KMS-11 (cell line): ENCODE measurements at regions not wholly inside any gene's neighbourhood (a gene's known extent, or its start where the extent isn't known, plus 50 kb on each side); places are given as distances from the start of the nearest gene placed in this dataset.

Source experiments
- H2AFZ ChIP-seq: fragments of 200-600 bp; sonication (generic); 2 replicates; pipeline ENCODE4 v1.6.1; 2016; ENCODE audit warnings: antibody characterized with exemption, mixed run types, low read depth
- H3K27ac ChIP-seq: fragments of 200-600 bp; sonication (generic); 2 replicates; pipeline ENCODE4 v1.6.1; 2016; ENCODE audit warnings: mild to moderate bottlenecking, mixed run types
- H3K27me3 ChIP-seq: fragments of 200-600 bp; sonication (generic); 2 replicates; pipeline ENCODE4 v1.6.1; 2017; ENCODE audit warnings: mild to moderate bottlenecking, low read depth, mixed run types, moderate library complexity; ENCODE audit not compliant: insufficient read depth
- H3K36me3 ChIP-seq: fragments of 200-600 bp; sonication (generic); 2 replicates; pipeline ENCODE4 v1.6.1; 2017; ENCODE audit warnings: mild to moderate bottlenecking, mixed run types; ENCODE audit not compliant: insufficient read depth
- H3K4me1 ChIP-seq: fragments of 200-600 bp; sonication (generic); 2 replicates; pipeline ENCODE4 v1.6.1; 2016; ENCODE audit warnings: mild to moderate bottlenecking, low read depth, mixed run types; ENCODE audit not compliant: poor library complexity, severe bottlenecking
- H3K4me2 ChIP-seq: fragments of 200-600 bp; sonication (generic); 2 replicates; pipeline ENCODE4 v1.7.0; 2016; ENCODE audit warnings: mild to moderate bottlenecking, mixed run types
- H3K4me3 ChIP-seq: fragments of 200-600 bp; sonication (generic); IDR thresholded peaks from 2 replicates; pipeline ENCODE4 v1.6.1; 2017; ENCODE audit warnings: low read depth, low read length, mixed read lengths; ENCODE audit not compliant: insufficient read depth
- H3K79me2 ChIP-seq: fragments of 200-600 bp; sonication (generic); 2 replicates; pipeline ENCODE4 v1.6.1; 2016; ENCODE audit warnings: low read depth, mixed run types; ENCODE audit not compliant: insufficient read depth
- H3K9ac ChIP-seq: fragments of 200-600 bp; sonication (generic); 2 replicates; pipeline ENCODE4 v1.6.1; 2016; ENCODE audit warnings: mild to moderate bottlenecking, mixed run types
- H4K20me1 ChIP-seq: fragments of 200-600 bp; sonication (generic); 2 replicates; pipeline ENCODE4 v1.6.1; 2016; ENCODE audit warnings: mild to moderate bottlenecking, mixed run types; ENCODE audit not compliant: insufficient read depth
- CTCF ChIP-seq: fragments of 200-600 bp; sonication (generic); conservative IDR thresholded peaks from 2 replicates; pipeline ENCODE4 v1.6.1; 2017; ENCODE audit warnings: low read depth, mild to moderate bottlenecking, antibody characterized with exemption, low read length, moderate library complexity, mixed read lengths

- Histone ChIP-seq H3K4me3 (no peak overlapping the region), H3K36me3 (no peaks in the 10 kb centered on the region), H3K9ac (no peak overlapping the region), H3K4me1 (peaks cover 4% of the 10 kb centered on the region), H4K20me1 (no peaks in the 10 kb centered on the region), H3K4me2 (no peak overlapping the region), H3K27ac (no peak overlapping the region), H3K79me2 (no peaks in the 10 kb centered on the region), H3K27me3 (no peaks in the 10 kb centered on the region), H2AFZ (no peak overlapping the region)
- no peak for TF ChIP-seq CTCF
Observed at GRCh38 chr9:90086101-90086511, 481.3 kb downstream of the GADD45G start.

- H3K27me3 ChIP-seq: no peaks in the 10 kb centered on the region
- H3K79me2 ChIP-seq: no peaks in the 10 kb centered on the region
- no peaks in the 10 kb centered on the region for H3K36me3 ChIP-seq
- H3K4me3 ChIP-seq: no peak overlapping the region
- no peak overlapping the region for H3K9ac ChIP-seq
- TF ChIP-seq CTCF: no peak
- peaks cover 14% of the 10 kb centered on the region for H3K4me1 ChIP-seq
- no peak overlapping the region for H2AFZ ChIP-seq
- H3K4me2 ChIP-seq: no peak overlapping the region
- no peaks in the 10 kb centered on the region for H4K20me1 ChIP-seq
- H3K27ac ChIP-seq: no peak overlapping the region
Observed at GRCh38 chr9:90088434-90088833, 483.6 kb downstream of the GADD45G start.

DNA sequence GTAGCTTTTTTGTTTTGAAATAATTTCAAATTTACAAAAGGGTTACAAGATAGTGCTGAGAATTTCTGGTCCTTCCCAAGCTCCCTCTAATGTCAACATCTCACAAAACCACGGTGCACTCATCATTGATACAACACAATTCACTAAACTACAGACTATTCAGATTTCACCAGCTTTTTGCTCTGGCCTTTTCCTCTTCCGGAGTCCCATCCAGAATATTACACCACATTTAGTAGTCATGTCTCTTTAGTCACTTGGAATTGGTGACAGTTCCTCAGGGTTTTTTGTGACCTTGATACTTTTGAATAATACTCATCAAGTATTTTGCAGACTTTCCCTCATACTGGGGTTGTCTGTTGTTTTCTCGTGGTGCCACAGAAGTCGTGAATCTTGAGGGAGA lies 484.0 kb downstream of the GADD45G start:
- no peak for TF ChIP-seq CTCF
- no peak overlapping the region for H2AFZ ChIP-seq
- H3K4me1 ChIP-seq: peaks cover 16% of the 10 kb centered on the region
- H4K20me1 ChIP-seq: no peaks in the 10 kb centered on the region
- no peak overlapping the region for H3K9ac ChIP-seq
- no peaks in the 10 kb centered on the region for H3K36me3 ChIP-seq
- H3K27ac ChIP-seq: no peak overlapping the region
- H3K4me3 ChIP-seq: no peak overlapping the region
- H3K4me2 ChIP-seq: no peak overlapping the region
- no peaks in the 10 kb centered on the region for H3K79me2 ChIP-seq
- H3K27me3 ChIP-seq: no peaks in the 10 kb centered on the region

GRCh38 chr9:90090997-90091396 lies 486.2 kb downstream of the GADD45G start:
- no peak overlapping the region for H3K4me3 ChIP-seq
- no peak overlapping the region for H3K4me2 ChIP-seq
- no peaks in the 10 kb centered on the region for H3K79me2 ChIP-seq
- no peak overlapping the region for H3K27ac ChIP-seq
- H4K20me1 ChIP-seq: no peaks in the 10 kb centered on the region
- H3K36me3 ChIP-seq: no peaks in the 10 kb centered on the region
- no peaks in the 10 kb centered on the region for H3K27me3 ChIP-seq
- no peak for TF ChIP-seq CTCF
- peaks cover 30% of the 10 kb centered on the region for H3K4me1 ChIP-seq
- H3K9ac ChIP-seq: no peak overlapping the region
- no peak overlapping the region for H2AFZ ChIP-seq
